IMR-90 (cell line): ENCODE measurements at regions not wholly inside any gene's neighbourhood (a gene's known extent, or its start where the extent isn't known, plus 50 kb on each side); places are given as distances from the start of the nearest gene placed in this dataset.

Experiments used
- BHLHE40 ChIP-seq: fragments of 150-350 bp; IDR thresholded peaks from 2 replicates; pipeline ENCODE4 v1.6.1; 2016; ENCODE audit warnings: mild to moderate bottlenecking, low read depth, low read length
- CEBPB ChIP-seq: IDR thresholded peaks from 2 replicates; pipeline ENCODE4 v1.6.1; 2012; ENCODE audit warnings: low read depth, low read length, improper control_type of control experiment
- CHD1 ChIP-seq: IDR thresholded peaks from 2 replicates; pipeline ENCODE4 v1.6.1; 2012; ENCODE audit warnings: low read depth, low read length, improper control_type of control experiment
- CTCF ChIP-seq: conservative IDR thresholded peaks from 2 replicates; pipeline ENCODE4 v1.5.1; 2012; ENCODE audit warnings: mild to moderate bottlenecking, low read depth, low read length, improper control_type of control experiment
- ELK1 ChIP-seq: fragments of 150-350 bp; IDR thresholded peaks from 2 replicates; pipeline ENCODE4 v1.6.1; 2016; ENCODE audit warnings: low read depth, mild to moderate bottlenecking, low read length, moderate library complexity, borderline replicate concordance
- MAFK ChIP-seq: IDR thresholded peaks from 2 replicates; pipeline ENCODE4 v1.6.1; 2012; ENCODE audit warnings: low read depth, low read length, improper control_type of control experiment
- MXI1 ChIP-seq: IDR thresholded peaks from 2 replicates; pipeline ENCODE4 v1.6.1; 2012; ENCODE audit warnings: low read depth, mild to moderate bottlenecking, low read length, moderate library complexity, borderline replicate concordance
- POLR2A ChIP-seq: IDR thresholded peaks from 2 replicates; pipeline ENCODE4 v1.6.1; 2012; ENCODE audit warnings: mild to moderate bottlenecking, low read depth, low read length
- RAD21 ChIP-seq: IDR thresholded peaks from 2 replicates; pipeline ENCODE4 v1.6.1; 2012; ENCODE audit warnings: low read length, improper control_type of control experiment
- RCOR1 ChIP-seq: IDR thresholded peaks from 2 replicates; pipeline ENCODE4 v1.6.1; 2012; ENCODE audit warnings: mild to moderate bottlenecking, low read length, improper control_type of control experiment; ENCODE audit not compliant: insufficient replicate concordance
- RFX5 ChIP-seq: IDR thresholded peaks from 2 replicates; pipeline ENCODE4 v1.8.0; 2012; ENCODE audit warnings: low read depth, mild to moderate bottlenecking, low read length, moderate library complexity
- USF2 ChIP-seq: fragments of 150-350 bp; IDR thresholded peaks from 2 replicates; pipeline ENCODE4 v1.6.1; 2017; ENCODE audit warnings: mild to moderate bottlenecking, antibody characterized with exemption, low read length, low read depth

GRCh38 chr9:80678906-80679305 lies 1010.4 kb downstream of the TLE1 start:
- TF ChIP-seq CTCF (no peak), RFX5 (no peak), POLR2A (no peak), MXI1 (no peak), RAD21 (no peak), RCOR1 (no peak), USF2 (no peak), BHLHE40 (no peak), CEBPB (no peak), CHD1 (no peak), ELK1 (no peak), MAFK (no peak)
